ENCODE measurements at regions not wholly inside any gene's neighbourhood (a gene's known extent, or its start where the extent isn't known, plus 50 kb on each side); places are given as distances from the start of the nearest gene placed in this dataset.

DNA sequence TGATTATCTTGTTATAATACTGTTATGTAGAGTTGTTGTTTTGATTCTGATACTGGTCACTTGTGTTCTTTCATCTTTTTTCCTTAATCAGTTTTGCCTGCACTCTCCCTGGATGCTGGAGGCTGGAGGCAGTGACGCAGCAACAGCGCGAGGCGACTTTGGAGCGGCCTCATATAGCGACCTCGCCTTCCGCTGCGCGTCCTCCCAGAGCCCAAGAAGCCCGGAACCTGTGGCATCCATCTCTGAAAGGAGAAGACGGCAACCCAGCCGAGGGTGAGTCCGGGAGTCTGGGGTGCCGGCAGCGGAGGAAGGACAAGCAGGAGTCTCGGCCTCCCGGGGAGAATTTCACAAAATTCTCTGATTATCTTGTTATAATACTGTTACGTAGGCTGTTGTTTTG, 161.2 kb downstream of the ZNF33B start:
- Histone ChIP-seq H3K36me3 (ENCODE audit: insufficient read depth, low read length) (no peaks in the 10 kb centered on the region), H3K4me3 (ENCODE audit: insufficient read depth, low read length) (no peak overlapping the region), H3K4me2 (ENCODE audit: insufficient read depth, low read length) (no peak overlapping the region), H3K9me3 (ENCODE audit: low read depth, low read length) (no peaks in the 10 kb centered on the region), H4K20me1 (ENCODE audit: insufficient read depth, low read length) (no peaks in the 10 kb centered on the region), H3K4me1 (ENCODE audit: insufficient read depth, low read length) (no peaks in the 10 kb centered on the region), H3K27ac (ENCODE audit: low read depth, low read length) (no peak overlapping the region), H3K27me3 (ENCODE audit: insufficient read depth, low read length) (no peaks in the 10 kb centered on the region), H2AFZ (ENCODE audit: low read length) (no peak overlapping the region), H3K79me2 (ENCODE audit: insufficient read depth, low read length) (no peaks in the 10 kb centered on the region)
- no peak for DNase-seq (ENCODE audit: insufficient read length, low spot score, missing footprints)
- TF ChIP-seq, protein P1, sequence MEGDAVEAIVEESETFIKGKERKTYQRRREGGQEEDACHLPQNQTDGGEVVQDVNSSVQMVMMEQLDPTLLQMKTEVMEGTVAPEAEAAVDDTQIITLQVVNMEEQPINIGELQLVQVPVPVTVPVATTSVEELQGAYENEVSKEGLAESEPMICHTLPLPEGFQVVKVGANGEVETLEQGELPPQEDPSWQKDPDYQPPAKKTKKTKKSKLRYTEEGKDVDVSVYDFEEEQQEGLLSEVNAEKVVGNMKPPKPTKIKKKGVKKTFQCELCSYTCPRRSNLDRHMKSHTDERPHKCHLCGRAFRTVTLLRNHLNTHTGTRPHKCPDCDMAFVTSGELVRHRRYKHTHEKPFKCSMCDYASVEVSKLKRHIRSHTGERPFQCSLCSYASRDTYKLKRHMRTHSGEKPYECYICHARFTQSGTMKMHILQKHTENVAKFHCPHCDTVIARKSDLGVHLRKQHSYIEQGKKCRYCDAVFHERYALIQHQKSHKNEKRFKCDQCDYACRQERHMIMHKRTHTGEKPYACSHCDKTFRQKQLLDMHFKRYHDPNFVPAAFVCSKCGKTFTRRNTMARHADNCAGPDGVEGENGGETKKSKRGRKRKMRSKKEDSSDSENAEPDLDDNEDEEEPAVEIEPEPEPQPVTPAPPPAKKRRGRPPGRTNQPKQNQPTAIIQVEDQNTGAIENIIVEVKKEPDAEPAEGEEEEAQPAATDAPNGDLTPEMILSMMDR (IDR thresholded peaks at IDR 0.05; ENCODE audit: extremely low read depth, low read depth, low read length), result no peak

GRCh38 chr10:42476101-42476500, 162.3 kb downstream of the ZNF33B start:
- Histone ChIP-seq H3K4me3 (ENCODE audit: insufficient read depth, low read length) (peak overlapping the region; percentile 80), H2AFZ (ENCODE audit: low read length) (peak overlapping the region; percentile 91), H3K9me3 (ENCODE audit: low read depth, low read length) (no peaks in the 10 kb centered on the region), H3K4me1 (ENCODE audit: insufficient read depth, low read length) (no peaks in the 10 kb centered on the region), H3K27ac (ENCODE audit: low read depth, low read length) (no peak overlapping the region), H4K20me1 (ENCODE audit: insufficient read depth, low read length) (no peaks in the 10 kb centered on the region), H3K4me2 (ENCODE audit: insufficient read depth, low read length) (peak overlapping the region; percentile 77), H3K36me3 (ENCODE audit: insufficient read depth, low read length) (no peaks in the 10 kb centered on the region), H3K79me2 (ENCODE audit: insufficient read depth, low read length) (no peaks in the 10 kb centered on the region), H3K27me3 (ENCODE audit: insufficient read depth, low read length) (no peaks in the 10 kb centered on the region)
- DNase-seq (ENCODE audit: insufficient read length, low spot score, missing footprints), result peak; percentile 54
- TF ChIP-seq, protein P1 (IDR thresholded peaks at IDR 0.05; ENCODE audit: extremely low read depth, low read depth, low read length), result no peak

GRCh38 chr10:42475168-42476098, 162.9 kb downstream of the ZNF33B start:
- Histone ChIP-seq H2AFZ (ENCODE audit: low read length) (peak overlapping the region; percentile 91), H3K4me1 (ENCODE audit: insufficient read depth, low read length) (no peaks in the 10 kb centered on the region), H3K27ac (ENCODE audit: low read depth, low read length) (peak overlapping the region; percentile 41), H3K4me2 (ENCODE audit: insufficient read depth, low read length) (peak overlapping the region; percentile 77), H3K9me3 (ENCODE audit: low read depth, low read length) (no peaks in the 10 kb centered on the region), H3K79me2 (ENCODE audit: insufficient read depth, low read length) (no peaks in the 10 kb centered on the region), H3K36me3 (ENCODE audit: insufficient read depth, low read length) (no peaks in the 10 kb centered on the region), H3K27me3 (ENCODE audit: insufficient read depth, low read length) (no peaks in the 10 kb centered on the region), H3K4me3 (ENCODE audit: insufficient read depth, low read length) (peak overlapping the region; percentile 80), H4K20me1 (ENCODE audit: insufficient read depth, low read length) (no peaks in the 10 kb centered on the region)
- peak; percentile 85 for DNase-seq (ENCODE audit: insufficient read length, low spot score, missing footprints)
- TF ChIP-seq, protein P1 (IDR thresholded peaks at IDR 0.05; ENCODE audit: extremely low read depth, low read depth, low read length), result no peak

GRCh38 chr10:42454313-42454712, 184.1 kb downstream of the ZNF33B start:
- no peaks in the 10 kb centered on the region for H3K36me3 ChIP-seq (ENCODE audit: insufficient read depth, low read length)

More at GRCh38 chr10:42454313-42454712, 184.1 kb downstream of the ZNF33B start:
- Histone ChIP-seq H3K4me2 (ENCODE audit: insufficient read depth, low read length) (no peak overlapping the region), H3K4me3 (ENCODE audit: insufficient read depth, low read length) (no peak overlapping the region), H2AFZ (ENCODE audit: low read length) (no peak overlapping the region), H3K27ac (ENCODE audit: low read depth, low read length) (no peak overlapping the region), H4K20me1 (ENCODE audit: insufficient read depth, low read length) (no peaks in the 10 kb centered on the region), H3K9me3 (ENCODE audit: low read depth, low read length) (no peaks in the 10 kb centered on the region), H3K4me1 (ENCODE audit: insufficient read depth, low read length) (no peaks in the 10 kb centered on the region), H3K79me2 (ENCODE audit: insufficient read depth, low read length) (no peaks in the 10 kb centered on the region), H3K27me3 (ENCODE audit: insufficient read depth, low read length) (no peaks in the 10 kb centered on the region)
- TF ChIP-seq, protein P1 (IDR thresholded peaks at IDR 0.05; ENCODE audit: extremely low read depth, low read depth, low read length), result no peak
- no peak for DNase-seq (ENCODE audit: insufficient read length, low spot score, missing footprints)

All from osteoblast (primary cell).